Endothelial cell (in vitro differentiated cells): ENCODE measurements at regions not wholly inside any gene's neighbourhood (a gene's known extent, or its start where the extent isn't known, plus 50 kb on each side); places are given as distances from the start of the nearest gene placed in this dataset.

Experiments used
- DNase-seq: peaks from one replicate; pipeline ENCODE4 v3.0.0; 2021; ENCODE audit warnings: low spot score
- H3K27ac Mint-ChIP-seq: one replicate; pipeline ENCODE4 v1.8.0; 2021; ENCODE audit warnings: mixed read lengths, inconsistent platforms; ENCODE audit not compliant: unreplicated experiment
- H3K27me3 Mint-ChIP-seq: one replicate; pipeline ENCODE4 v1.8.0; 2021; ENCODE audit warnings: mild to moderate bottlenecking, moderate library complexity, mixed read lengths, inconsistent platforms; ENCODE audit not compliant: unreplicated experiment
- H3K36me3 Mint-ChIP-seq: one replicate; pipeline ENCODE4 v1.8.0; 2021; ENCODE audit warnings: mild to moderate bottlenecking, low read depth, mixed read lengths, inconsistent platforms; ENCODE audit not compliant: unreplicated experiment
- H3K4me1 Mint-ChIP-seq: one replicate; pipeline ENCODE4 v1.8.0; 2021; ENCODE audit warnings: mild to moderate bottlenecking, mixed read lengths, inconsistent platforms; ENCODE audit not compliant: unreplicated experiment
- H3K4me3 Mint-ChIP-seq: one replicate; pipeline ENCODE4 v1.8.0; 2021; ENCODE audit warnings: mild to moderate bottlenecking, mixed read lengths, inconsistent platforms; ENCODE audit not compliant: unreplicated experiment
- H3K9me3 Mint-ChIP-seq: one replicate; pipeline ENCODE4 v1.8.0; 2021; ENCODE audit warnings: mixed read lengths, inconsistent platforms; ENCODE audit not compliant: unreplicated experiment
- CTCF ChIP-seq: fragments of 200-600 bp; sonication (generic); IDR thresholded peaks from one replicate; pipeline ENCODE4 v1.5.0; 2021; ENCODE audit warnings: antibody characterized with exemption; ENCODE audit not compliant: unreplicated experiment

GRCh38 chr6:170211404-170212025 is 79.4 kb downstream of the DLL1 start:
- Mint-ChIP-seq H3K27ac (no peak overlapping the region), H3K27me3 (peaks cover 9% of the 10 kb centered on the region), H3K4me3 (no peak overlapping the region), H3K4me1 (no peaks in the 10 kb centered on the region), H3K36me3 (peaks cover 8% of the 10 kb centered on the region), H3K9me3 (no peaks in the 10 kb centered on the region)
- DNase-seq = peak; percentile 2
- TF ChIP-seq CTCF = no peak

GRCh38 chr6:170210651-170211403 is 80.1 kb downstream of the DLL1 start:
- no peak overlapping the region for H3K27ac Mint-ChIP-seq
- H3K4me1 Mint-ChIP-seq = no peaks in the 10 kb centered on the region
- H3K27me3 Mint-ChIP-seq = peaks cover 15% of the 10 kb centered on the region
- H3K36me3 Mint-ChIP-seq = peaks cover 13% of the 10 kb centered on the region
- no peaks in the 10 kb centered on the region for H3K9me3 Mint-ChIP-seq
- DNase-seq = peak; percentile 1
- TF ChIP-seq CTCF = no peak
- H3K4me3 Mint-ChIP-seq = no peak overlapping the region

- H3K9me3 Mint-ChIP-seq = no peaks in the 10 kb centered on the region
- DNase-seq = no peak
Measured at GRCh38 chr6:170210026-170210390, 80.9 kb downstream of the DLL1 start.

GRCh38 chr6:170209354-170210025 is 81.4 kb downstream of the DLL1 start:
- peak; percentile 2 for DNase-seq
- no peak overlapping the region for H3K27ac Mint-ChIP-seq
- H3K36me3 Mint-ChIP-seq = peaks cover 13% of the 10 kb centered on the region
- H3K27me3 Mint-ChIP-seq = peaks cover 15% of the 10 kb centered on the region
- H3K4me3 Mint-ChIP-seq = no peak overlapping the region
- TF ChIP-seq CTCF = no peak
- no peaks in the 10 kb centered on the region for H3K4me1 Mint-ChIP-seq
- no peaks in the 10 kb centered on the region for H3K9me3 Mint-ChIP-seq

More at GRCh38 chr6:170210026-170210390, 80.9 kb downstream of the DLL1 start:
- Mint-ChIP-seq H3K4me1 (no peaks in the 10 kb centered on the region), H3K27me3 (peaks cover 15% of the 10 kb centered on the region), H3K36me3 (peaks cover 13% of the 10 kb centered on the region), H3K27ac (no peak overlapping the region), H3K4me3 (no peak overlapping the region)
- TF ChIP-seq CTCF = no peak
